Kidney (tissue), 13 donors: ENCODE measurements at regions not wholly inside any gene's neighbourhood (a gene's known extent, or its start where the extent isn't known, plus 50 kb on each side); places are given as distances from the start of the nearest gene placed in this dataset.

Source experiments
- DNase-seq, 5 donors: peaks; one replicate each; pipeline ENCODE4 v3.0.0-alpha.2; 2013 to 2020
- FAIRE-seq: peaks from 2 replicates; lab custom pipeline; 2012; peaks lifted over from hg19 to GRCh38; lab: Jason Lieb, UNC
- H3K27ac ChIP-seq, 2 donors: one replicate each; pipeline ENCODE4 v1.7.0; 2013; ENCODE audit warnings: low read depth in 2 of 2, low read length in 2 of 2, inconsistent platforms in 1 of 2
- H3K27me3 ChIP-seq: one replicate; pipeline ENCODE4 v1.7.1; 2013; ENCODE audit warnings: low read length, inconsistent platforms; ENCODE audit not compliant: control insufficient read depth, insufficient read depth
- H3K36me3 ChIP-seq, 3 donors: one replicate each; pipeline versions ENCODE4 v1.7.0 to v1.7.1; 2013; ENCODE audit warnings: low read length in 3 of 3, control low read depth in 1 of 3, inconsistent platforms in 1 of 3; ENCODE audit not compliant: insufficient read depth in 3 of 3, control insufficient read depth in 2 of 3
- H3K4me1 ChIP-seq, 3 donors: one replicate each; pipeline versions ENCODE4 v1.7.0 to v1.7.1; 2013; ENCODE audit warnings: low read length in 3 of 3, inconsistent platforms in 1 of 3, low read depth in 1 of 3; ENCODE audit not compliant: control insufficient read depth in 2 of 3, insufficient read depth in 2 of 3
- H3K4me3 ChIP-seq, 3 donors: one replicate each; pipeline versions ENCODE4 v1.7.0 to v1.8.1; 2013; ENCODE audit warnings: low read length in 3 of 3, control low read depth in 1 of 3, inconsistent platforms in 1 of 3
- H3K9ac ChIP-seq, 3 donors: one replicate each; pipeline versions ENCODE4 v1.7.0 to v1.7.1; 2013; ENCODE audit warnings: low read length in 3 of 3, control low read depth in 1 of 3, inconsistent platforms in 1 of 3
- H3K9me3 ChIP-seq, 3 donors: one replicate each; pipeline versions ENCODE4 v1.7.0 to v1.7.1; 2013; ENCODE audit warnings: low read length in 3 of 3, control low read depth in 1 of 3, inconsistent platforms in 1 of 3; ENCODE audit not compliant: control insufficient read depth in 2 of 3, insufficient read depth in 1 of 3
- CTCF ChIP-seq: IDR thresholded peaks from 3 replicates; pipeline ENCODE4 v1.5.1; 2012; ENCODE audit warnings: mild to moderate bottlenecking, moderate library complexity, borderline replicate concordance; ENCODE audit not compliant: insufficient read depth; ENCODE audit errors: extremely low read depth
- intact Hi-C: fragments of 100-400 bp; cut with DNase I; formaldehyde crosslinking; loops from one replicate; pipeline ENCODE4 v1.11.1; 2022
- donor health status: control.
- donor health status: control.
- donor health status: control.
- donor health status: control.
- donor health status: control.
- donor health status: DM: yes; HTN: yes; CAD: no.
- donor health status: Normal renal cell carcinoma (clear cell type).

DNA sequence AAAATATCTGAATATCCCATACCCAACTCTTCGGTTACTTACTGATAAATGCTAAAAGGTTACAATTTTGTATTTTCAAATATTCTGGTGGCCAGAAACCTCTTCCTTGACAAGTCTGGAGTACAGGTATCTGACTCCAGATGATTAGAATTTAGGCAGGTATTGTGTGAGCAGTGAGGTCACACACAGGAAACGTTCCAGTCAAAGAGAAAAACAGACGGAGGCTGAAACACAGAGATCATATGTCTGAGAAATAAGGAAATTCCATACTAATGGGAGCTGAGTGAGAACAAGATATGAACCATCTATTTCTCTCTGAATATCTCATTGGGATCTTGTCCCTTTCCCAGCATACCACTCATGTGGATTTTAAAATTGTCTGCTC lies 89.4 kb upstream of the IGLL5 start:
- no peak for TF ChIP-seq CTCF
- Histone ChIP-seq H3K27ac (no peak overlapping the region), H3K27me3 (no peaks in the 10 kb centered on the region), H3K9ac (no peak overlapping the region), H3K4me3 (no peak overlapping the region), H3K9me3 (no peaks in the 10 kb centered on the region), H3K4me1 (peaks cover 0 to 4% (median 0%) of the 10 kb centered on the region in 3 donors), H3K36me3 (no peaks in the 10 kb centered on the region)
- DNase-seq = no peak
- FAIRE-seq = no peak
- intact Hi-C loops = no loop called here

- no peak overlapping the region for H3K27ac ChIP-seq
- no peak for TF ChIP-seq CTCF
- no peaks in the 10 kb centered on the region for H3K36me3 ChIP-seq
- H3K9me3 ChIP-seq = no peaks in the 10 kb centered on the region
- peaks cover 0 to 4% (median 0%) of the 10 kb centered on the region in 3 donors for H3K4me1 ChIP-seq
- FAIRE-seq = no peak
- H3K9ac ChIP-seq = no peak overlapping the region
- no peak overlapping the region for H3K4me3 ChIP-seq
- DNase-seq = no peak
- intact Hi-C loops = no loop called here
- H3K27me3 ChIP-seq = no peaks in the 10 kb centered on the region
Measured at GRCh38 chr22:22798716-22799115, 88.9 kb upstream of the IGLL5 start.

- intact Hi-C loops = no loop called here
- H3K9ac ChIP-seq = no peak overlapping the region
- no peaks in the 10 kb centered on the region for H3K36me3 ChIP-seq
- no peaks in the 10 kb centered on the region for H3K9me3 ChIP-seq
- H3K27me3 ChIP-seq = no peaks in the 10 kb centered on the region
- FAIRE-seq (no peak), DNase-seq (peak in 2 of 5 donors; percentile 14 to 26)
- TF ChIP-seq CTCF = no peak
- H3K27ac ChIP-seq = no peak overlapping the region
- H3K4me3 ChIP-seq = no peak overlapping the region
- H3K4me1 ChIP-seq = peaks cover 0 to 4% (median 0%) of the 10 kb centered on the region in 3 donors
Measured at GRCh38 chr22:22799561-22799960, 88.1 kb upstream of the IGLL5 start.

DNA sequence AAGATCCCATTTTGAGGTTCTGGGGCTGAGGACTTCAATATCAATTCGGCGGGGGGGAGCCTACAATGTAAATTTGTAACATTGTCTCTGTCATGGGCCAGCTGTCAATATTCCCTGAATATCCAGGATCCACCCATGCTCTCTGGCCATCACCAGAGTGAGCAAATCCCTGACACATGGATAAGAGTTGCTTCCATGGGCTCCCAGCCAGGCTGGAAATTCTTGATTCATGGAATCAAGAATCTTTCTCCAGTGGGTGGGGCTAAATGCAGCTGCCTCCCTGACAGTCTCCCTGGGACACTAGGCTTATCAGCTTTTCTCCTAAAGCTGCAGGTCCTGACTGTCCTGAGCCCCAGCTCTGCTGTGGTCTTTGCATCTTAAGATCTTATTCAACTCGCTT lies 86.9 kb upstream of the IGLL5 start:
- H3K27ac ChIP-seq = no peak overlapping the region
- TF ChIP-seq CTCF = no peak
- H3K36me3 ChIP-seq = no peaks in the 10 kb centered on the region
- no peak overlapping the region for H3K4me3 ChIP-seq
- FAIRE-seq (no peak), DNase-seq (no peak)
- no peaks in the 10 kb centered on the region for H3K27me3 ChIP-seq
- no peak overlapping the region for H3K9ac ChIP-seq
- H3K4me1 ChIP-seq = peaks cover 0 to 4% (median 0%) of the 10 kb centered on the region in 3 donors
- no peaks in the 10 kb centered on the region for H3K9me3 ChIP-seq
- intact Hi-C loops = no loop called here
